NCI-H1105 treated with DMSO at 0.1 percent for 48 hours (cell line): ENCODE measurements at regions not wholly inside any gene's neighbourhood (a gene's known extent, or its start where the extent isn't known, plus 50 kb on each side); places are given as distances from the start of the nearest gene placed in this dataset.

ENCODE experiments used
- DNase-seq: peaks from one replicate; lab custom pipeline; 2025; lab: John Stamatoyannopoulos, UW

DNA sequence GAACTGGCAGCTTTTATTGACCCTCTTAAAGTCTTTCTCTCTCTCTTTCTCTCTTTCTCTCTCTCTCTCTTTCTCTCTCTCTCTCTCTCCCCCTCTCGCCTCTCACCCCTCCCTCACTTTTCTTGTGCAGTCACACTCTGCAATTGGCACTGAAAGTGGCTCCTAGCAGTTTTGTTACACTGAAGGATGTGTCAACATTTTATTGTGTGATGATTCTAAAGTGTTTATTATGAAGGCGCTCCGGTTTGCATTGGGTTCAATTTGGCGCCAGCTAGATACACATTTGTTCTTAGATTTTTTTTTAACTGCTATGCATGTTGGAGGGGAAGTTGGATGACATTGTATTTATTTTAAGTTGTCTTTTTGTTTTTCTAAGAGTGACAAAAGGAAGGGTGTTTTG, 64.0 kb upstream of the CHRM3 start:
- peak; percentile 71 for DNase-seq

DNA sequence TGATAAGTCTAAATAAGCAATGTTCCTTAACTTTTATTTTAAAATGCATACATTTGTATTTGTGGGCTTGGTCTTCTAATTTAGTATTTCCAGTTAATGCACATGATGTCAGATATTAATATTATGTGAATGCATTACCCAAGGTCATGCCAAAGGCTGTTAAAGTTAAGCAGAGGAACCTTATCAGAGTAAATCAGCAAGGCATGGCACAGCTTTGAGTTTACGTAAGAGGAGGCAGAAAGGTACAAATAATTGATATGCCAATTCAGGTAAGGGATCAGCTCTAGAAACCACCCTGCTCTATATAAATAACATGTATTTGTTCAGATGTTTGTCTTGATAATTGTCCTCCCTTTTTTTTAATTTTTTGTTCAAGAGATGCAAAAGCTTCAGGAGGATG, 64.5 kb upstream of the CHRM3 start:
- no peak for DNase-seq

DNA sequence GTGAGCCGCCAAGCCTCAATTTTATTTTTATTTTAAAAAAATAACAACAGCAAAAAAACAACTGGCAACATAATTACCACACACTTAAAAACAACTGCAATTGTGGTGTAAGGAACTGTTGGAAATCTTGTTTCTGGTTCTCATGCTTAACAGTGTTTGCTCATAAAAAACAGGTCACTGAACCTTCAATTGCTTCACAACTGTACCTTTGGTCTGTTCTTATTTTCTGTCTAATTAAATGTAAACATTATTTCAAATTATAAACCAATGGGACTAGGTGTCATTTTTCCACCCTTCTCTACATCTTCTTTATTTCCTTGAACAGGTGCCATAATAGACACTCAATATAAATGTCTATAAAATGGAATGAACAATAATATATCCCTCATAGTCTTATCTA, 68.4 kb upstream of the CHRM3 start:
- DNase-seq = no peak

DNA sequence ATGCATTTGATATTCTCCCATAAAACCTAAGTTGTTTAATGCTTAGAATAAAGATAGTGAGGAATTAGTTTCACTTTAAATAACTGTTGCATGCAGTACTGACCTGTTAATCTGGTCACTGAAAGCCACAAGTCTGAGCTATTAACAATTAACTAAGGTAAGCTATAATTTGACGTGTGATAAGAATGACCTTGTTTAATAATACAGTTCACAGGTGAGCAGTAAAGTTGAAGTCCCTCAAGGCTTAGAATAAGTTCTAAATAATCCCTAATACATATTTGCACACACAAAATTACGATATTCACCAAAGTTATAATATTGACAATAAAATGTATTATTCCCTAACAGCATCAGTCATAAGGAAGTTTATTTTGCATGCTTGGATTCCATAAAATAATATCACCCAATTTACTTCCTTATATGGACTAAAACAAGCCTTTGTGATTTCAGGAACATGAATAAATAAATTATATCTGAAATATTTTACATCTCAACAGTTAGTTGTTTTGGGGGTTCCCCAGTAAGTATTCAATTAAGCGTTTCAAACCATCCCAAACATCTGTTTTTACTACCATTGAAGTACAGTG, 70.6 kb upstream of the CHRM3 start:
- DNase-seq = no peak

DNA sequence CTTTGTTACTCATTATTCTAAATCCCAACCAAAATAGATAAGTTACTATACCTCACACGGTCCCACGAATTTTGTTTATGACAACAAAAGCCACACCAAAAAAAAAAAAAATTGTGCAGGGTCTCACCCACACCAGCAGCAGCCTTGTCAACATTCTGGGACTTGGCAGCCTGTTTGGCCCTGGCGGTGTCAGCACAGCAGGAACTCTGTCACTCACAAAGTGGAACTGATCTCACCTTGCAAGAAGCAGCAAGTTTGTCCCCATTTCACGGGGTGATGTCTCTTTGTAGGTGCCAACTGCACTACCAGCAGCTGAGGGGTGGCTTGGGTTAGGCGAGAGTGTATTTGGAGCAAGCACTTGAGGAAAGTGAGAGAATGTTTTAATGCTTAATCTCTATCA, 75.0 kb upstream of the CHRM3 start:
- no peak for DNase-seq

DNA sequence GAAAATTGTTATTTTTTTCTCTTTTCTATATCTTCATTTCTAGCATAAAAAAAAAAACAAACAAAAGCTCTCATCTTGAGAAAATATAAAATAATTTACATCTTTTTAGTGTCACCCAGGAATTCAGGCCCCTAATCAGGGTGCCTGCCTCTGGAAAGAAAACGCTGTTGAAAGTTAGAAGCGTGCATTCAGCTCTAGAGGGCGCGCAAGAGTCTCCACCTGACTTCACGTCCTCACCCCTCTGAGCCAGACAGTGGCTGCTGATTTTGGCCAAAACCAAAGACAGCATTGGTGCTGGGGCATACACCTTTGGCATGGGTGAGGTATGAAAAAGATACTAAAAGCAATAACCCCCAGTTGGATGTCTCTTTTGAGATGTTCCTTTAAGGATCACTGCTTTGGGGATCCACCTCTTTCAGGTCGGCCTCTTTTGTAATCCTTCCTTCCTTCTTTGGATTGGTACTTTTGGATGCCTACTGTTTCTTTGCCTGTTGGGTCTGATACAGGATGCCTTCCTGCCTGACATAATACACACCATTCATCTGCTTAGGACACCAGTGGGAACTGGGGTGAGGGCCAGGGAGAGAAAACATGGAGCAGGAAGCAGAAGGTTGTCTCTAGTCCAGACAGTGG, 77.6 kb upstream of the CHRM3 start:
- no peak for DNase-seq

DNA sequence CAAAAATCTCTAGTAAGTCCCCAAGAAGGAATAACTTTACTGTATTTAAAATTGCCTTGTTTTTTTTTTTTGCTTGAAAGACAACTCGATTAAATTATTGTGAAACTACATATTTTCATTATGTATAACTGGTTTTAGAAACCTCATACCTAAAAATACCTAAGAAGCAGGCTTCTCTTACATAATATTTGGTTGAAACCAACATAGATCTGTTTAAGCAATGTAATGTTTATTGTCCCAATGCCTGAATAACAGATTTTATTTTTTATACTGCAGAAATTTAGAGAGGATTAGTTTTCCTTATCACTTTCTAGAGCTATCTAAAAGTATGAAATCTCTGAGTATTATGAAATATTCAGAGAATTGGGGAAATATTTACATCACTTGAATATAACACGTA, 78.5 kb upstream of the CHRM3 start:
- DNase-seq = no peak

DNA sequence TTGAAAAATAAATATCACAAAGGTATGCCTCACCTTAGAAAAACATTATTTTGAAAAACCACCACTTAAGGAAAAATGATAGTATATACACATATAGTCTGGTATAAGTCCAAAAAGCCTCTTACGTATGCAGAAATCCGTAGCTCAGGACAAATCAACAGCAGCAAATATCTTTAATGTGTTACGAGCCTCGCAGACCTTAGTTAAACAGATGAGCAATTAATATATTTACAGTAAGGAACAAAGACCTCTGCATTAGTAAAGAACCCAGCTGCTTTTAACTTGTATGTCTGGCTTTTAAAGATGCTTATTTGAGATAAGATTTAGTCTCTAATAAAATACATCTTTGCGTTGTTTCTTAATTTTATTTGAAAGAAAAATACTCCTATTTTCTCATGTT, 79.9 kb upstream of the CHRM3 start:
- DNase-seq = peak; percentile 10

DNA sequence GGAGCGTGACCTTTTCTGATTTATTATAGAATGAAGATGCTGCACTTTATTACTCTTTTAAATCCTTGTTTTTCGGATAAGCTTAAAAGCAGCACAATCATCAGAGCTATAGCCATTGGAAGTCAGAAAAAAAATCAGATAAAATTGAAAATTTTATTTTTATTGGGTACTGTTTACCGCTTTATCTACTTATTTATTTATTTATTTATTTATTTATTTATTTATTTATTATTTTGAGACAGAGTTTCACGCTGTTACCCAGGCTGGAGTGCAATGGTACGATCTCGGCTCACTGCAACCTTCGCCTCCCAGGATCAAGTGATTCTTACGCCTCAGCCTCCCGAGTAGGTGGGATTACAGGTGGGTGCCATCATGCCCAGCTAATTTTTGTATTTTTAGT, 83.1 kb upstream of the CHRM3 start:
- no peak for DNase-seq

DNA sequence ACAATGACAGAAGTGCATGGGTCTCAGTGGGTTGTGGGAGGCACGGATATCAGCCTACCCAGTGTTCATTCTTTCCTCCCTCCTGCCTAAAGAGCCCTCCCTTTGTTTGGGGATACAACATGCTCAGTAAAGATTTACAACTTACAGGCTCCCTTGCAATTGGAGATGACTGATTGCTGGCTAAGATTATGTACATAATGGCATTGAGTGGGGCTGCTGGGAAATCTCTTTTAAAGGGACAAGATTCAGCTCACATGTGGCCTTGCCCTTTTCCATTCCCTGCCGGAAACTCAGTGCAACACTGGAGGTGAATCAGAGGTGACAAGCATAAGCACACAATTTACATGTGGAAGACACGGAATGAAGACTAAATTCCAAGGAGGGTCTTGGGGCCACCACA, 83.7 kb upstream of the CHRM3 start:
- DNase-seq = no peak

DNA sequence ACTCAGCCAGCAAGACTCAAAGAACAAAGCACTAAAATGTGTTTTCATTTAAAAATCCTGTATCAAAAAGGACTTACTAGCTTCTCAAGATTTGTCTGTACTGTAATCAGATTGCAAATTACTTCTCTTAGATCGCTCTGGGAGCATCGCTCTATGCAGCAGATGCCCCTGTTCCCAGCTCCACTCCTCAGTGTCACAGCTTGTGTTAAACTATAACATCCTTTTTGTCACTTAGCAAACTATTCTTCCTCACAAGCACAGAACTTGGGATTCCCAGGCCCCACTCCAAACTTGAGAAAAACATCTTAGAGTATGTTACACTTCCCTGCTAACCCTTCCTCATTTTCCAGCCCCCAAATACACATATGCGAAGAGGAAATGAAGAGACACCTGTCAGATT, 85.1 kb upstream of the CHRM3 start:
- DNase-seq = no peak

DNA sequence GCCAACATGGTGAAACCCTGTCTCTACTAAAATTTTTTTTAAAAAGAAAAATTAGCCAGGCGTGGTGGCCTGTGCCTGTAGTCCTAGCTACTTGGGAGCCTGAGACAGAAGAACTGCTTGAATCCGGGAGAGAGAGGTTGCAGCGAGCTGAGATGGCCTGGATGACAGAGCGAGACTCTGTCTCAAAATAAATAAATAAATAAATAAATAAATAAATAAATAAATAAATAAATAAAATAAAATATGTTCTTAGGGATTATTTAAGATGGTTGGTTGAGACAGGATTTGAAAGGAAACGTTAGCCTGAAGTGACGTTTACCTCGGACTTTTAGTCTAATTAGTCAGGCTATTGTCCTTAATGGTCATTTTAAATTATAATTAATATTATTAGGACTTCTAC, 88.5 kb upstream of the CHRM3 start:
- no peak for DNase-seq

DNA sequence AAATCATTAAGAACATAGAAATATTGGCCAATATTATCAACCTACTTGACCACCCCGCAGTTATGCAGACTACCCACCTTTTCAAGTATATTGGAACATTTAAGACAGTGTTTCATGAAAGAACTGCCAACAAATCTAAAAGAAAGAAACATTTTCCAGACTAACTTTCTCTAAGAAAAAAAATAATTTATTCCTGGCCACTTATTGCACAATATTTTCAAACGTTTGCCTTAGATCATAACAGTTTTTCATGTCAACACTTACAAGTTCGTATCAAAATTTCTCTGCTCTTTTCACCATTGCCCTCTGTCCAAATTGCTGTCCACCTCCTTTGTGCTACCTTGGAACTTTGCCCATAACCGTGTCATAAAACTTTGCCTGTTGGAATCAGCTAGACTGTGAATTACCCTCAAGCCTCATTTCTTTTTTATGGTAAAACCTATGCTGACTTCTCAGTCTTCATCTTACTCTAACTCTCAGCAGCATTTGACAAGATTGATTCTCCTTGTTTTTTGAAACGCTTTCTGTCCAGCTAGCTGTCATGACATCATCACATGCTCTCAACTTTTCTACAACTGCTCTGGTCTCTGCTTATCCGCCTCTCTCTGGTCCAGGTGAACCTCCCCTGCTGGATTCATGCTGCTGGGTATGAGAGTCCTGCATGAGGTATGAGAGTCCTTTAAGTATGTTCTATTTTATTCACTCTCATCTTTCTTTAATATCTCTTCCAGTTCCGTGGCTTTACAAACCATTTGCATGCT, 92.8 kb upstream of the CHRM3 start:
- no peak for DNase-seq

DNA sequence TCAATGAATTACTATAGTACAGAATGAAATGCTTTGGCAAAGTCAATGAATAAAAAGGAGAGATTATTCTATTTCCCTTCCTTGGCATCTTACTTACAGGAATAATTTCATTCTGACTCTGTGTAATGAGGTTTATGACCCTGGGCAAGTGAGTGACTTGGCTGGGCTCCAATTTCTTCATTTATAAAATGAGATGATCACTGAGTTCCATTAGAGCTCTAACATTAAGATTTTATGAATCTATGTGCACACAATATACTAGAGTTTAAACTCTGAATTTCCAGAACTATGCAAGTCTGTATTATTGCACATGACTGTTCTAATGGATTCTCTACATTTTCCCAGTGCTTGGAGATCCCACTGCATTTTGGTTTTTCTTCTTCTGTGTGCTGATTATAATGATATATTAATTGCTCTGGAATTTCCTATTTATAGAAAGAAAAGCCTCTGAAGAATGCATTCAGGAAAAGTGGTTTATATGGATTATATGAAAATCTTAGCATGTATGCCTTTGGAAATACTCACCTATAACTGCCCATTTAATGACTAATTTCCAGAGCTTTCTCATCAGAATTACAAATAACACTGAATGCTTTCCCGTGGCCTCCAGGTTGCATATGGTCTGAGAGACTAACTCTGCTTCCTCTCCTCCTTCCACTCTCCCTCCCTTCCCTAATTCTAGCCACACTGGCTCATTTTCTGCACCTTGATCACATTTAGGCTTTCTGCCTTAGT, 97.4 kb upstream of the CHRM3 start:
- DNase-seq = peak; percentile 1

DNA sequence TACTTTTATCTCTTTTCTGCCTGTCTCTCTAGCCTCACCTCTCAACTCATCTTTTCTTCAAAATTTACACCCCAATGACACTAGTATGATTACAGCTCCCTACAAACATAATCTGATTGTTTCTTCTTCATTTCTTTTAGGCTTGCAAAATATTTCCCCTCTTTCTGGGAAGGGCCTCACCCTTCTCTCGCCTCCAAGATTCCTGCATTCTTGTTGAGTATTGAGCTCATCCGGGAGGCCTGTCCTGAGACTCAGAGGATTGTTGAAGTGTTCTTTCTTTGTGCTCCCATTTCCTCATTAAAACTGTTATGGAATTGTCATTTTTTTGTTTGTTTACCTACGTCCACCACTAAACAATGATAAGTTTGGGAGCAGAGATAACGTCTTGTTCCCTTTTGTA, 99.1 kb upstream of the CHRM3 start:
- no peak for DNase-seq

DNA sequence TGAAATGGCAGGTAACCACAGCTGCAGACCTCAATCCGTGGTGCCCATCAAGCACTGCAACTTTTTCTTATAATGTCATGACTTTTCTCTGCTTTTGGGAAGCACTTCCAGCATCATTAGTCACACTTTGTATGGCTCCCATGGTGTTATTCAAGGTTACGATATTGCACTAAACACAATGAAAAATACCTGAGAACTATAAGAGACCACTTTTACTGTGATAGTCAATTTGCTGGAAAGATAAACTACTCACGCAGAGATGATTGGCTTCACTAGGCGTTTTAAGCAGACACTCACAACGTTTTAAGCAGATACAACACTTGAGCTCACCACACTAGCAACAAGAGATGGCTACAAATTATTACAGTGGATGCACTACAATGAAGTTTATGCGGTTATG, 103.2 kb upstream of the CHRM3 start:
- no peak for DNase-seq

DNA sequence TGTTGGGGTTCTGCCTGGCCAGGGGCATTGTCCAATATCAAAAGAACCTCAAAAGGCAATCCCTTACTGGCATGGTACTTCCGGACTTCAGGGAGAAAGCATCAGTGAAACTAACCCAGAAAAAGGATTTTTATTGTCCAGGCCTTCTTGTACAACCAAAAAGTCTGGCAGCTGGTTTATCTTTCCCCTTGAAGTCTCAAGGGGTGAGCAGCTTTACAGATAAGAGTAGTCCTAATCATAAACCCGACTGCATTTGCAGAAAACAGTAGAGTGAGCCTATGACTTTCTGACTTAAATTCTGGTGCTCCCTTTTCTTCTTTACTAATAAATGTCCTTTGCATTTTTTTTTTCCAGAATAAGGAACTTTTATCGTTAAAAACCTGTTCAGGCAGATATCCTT, 104.0 kb upstream of the CHRM3 start:
- DNase-seq = no peak

DNA sequence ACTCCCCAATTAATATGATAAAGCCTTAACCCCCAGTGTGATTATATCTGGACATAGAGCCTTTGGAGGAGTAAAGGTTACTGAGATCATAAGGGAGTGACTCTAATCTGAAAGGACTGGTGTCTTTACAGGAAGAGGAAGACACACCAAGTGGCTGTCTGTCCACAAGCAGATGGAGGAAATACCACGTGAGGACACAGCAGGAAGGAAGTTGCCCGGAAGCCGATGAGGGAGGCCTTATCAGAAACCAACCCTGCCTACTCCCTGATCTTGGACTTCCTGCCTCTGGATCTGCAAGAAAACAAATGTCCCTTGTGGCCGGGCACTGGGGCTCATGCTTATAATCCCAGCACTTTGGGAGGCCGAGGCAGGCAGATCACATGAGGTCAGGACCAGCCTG, 110.3 kb upstream of the CHRM3 start:
- DNase-seq = no peak

DNA sequence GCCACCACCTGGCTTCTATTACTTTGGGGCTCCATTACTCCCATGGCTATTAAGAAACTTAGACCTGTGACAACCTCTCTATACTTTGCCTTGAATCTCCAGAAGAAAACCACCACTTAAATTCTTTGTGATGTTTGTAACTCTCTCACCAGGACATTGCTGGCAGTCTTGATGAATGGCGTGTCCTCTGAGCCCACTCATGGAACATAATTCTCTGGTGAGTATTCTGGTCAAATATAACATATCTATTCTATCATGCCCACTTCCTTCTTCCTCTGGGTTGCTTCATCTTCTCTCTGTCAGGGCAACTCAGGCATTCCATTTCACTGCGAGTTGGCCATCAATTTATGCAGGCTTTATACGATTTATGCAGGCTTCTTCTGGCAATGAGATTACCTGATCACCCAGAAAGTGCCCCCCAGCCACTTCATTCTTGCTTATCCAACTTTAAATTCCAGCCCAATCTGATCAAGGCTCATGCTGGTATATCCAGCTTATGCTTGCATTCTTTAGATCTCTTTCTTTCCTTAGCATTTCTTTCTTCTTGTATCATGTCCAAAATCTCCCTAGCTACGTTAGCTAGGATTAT, 112.0 kb upstream of the CHRM3 start:
- no peak for DNase-seq

DNA sequence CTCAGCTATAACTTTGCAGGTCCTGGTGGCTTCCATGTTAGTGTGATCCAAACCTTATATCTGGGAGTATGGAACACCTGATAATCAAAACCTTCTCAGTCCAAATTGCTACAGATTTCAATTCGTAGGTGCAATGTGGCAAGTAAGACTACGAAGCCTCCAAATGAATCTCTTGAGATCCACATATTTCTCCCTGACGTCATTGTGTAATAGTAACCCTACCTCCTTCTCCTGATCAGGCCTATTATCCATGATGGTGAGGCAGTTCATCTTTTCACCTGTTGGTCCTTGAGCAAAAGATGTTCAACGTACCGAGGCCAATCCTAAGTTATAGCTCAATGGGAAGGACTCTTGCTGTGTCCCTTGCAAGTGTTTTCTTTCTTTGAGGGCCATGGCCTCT, 115.9 kb upstream of the CHRM3 start:
- no peak for DNase-seq

DNA sequence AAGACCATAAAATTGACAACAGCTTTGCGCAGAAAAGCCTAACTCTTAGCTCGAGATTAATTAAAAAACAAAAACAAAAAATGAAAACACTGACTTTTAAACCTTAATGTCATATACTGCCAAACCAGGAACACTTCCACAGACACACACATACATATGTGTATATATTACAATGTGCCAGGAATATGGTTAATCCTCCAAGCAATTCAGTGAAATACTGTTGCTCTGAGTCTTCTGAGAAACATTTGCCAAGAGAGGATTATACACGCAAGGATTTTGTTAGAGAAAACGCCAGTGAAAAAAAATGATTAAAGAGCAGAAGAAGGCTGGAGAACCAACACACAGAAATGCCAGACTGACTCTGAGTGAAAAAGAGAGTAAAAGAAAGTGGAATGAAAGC, 116.7 kb upstream of the CHRM3 start:
- no peak for DNase-seq

DNA sequence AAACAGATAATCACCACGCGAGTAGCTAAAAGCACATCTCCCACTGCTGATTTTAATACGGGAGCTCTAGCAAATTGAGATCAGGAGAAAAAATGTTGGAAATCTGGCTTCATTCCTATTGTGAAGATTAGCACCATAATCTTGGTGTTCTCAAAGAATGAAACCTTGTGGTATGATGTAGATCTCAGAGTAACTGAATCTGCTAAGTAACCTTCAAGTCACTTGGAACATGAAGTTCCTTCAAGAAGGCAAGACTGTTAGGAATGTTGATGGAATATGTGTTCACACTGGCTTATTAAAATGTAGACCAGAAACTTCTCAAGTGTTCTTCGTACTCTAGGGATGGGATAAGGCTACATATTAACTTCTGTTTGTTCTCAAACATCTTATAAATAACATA, 117.4 kb upstream of the CHRM3 start:
- DNase-seq = no peak

DNA sequence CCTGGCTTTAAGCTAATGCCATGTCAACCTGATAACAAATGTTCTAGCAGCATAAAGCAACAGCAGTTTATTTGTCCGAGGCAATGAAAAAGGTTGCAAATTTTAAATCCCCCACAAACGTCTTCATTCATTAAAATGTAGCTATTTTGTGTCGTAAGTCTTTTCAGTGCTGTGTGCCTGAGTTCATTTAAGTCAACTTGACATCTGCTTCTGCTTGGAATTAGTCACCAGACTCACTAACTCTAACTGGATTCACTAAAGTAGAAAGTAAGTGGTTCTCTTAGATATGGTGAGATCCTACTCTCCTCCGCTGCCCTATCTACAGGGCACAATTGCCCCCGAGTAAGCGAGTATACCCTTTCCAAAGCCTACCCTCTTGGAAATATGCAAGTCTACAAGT, 118.4 kb upstream of the CHRM3 start:
- DNase-seq = no peak
